GM19452 (cell line): ENCODE measurements at regions not wholly inside any gene's neighbourhood (a gene's known extent, or its start where the extent isn't known, plus 50 kb on each side); places are given as distances from the start of the nearest gene placed in this dataset.

Experiments
- ATAC-seq: cut with Tn5 transposase; IDR thresholded peaks from one replicate; pipeline ENCODE4 v1.9.1; 2021; ENCODE audit not compliant: unreplicated experiment

GRCh38 chr7:81606078-81606863 lies 163.6 kb downstream of the HGF start:
- no peak for ATAC-seq

- ATAC-seq = no peak
Measured at GRCh38 chr7:81605493-81605892, 164.4 kb downstream of the HGF start.

GRCh38 chr7:81604808-81605174 lies 165.1 kb downstream of the HGF start:
- ATAC-seq = no peak

- no peak for ATAC-seq
Measured at GRCh38 chr7:81604075-81604807, 165.6 kb downstream of the HGF start.

GRCh38 chr7:81600608-81601007 lies 169.2 kb downstream of the HGF start:
- ATAC-seq = no peak

GRCh38 chr7:81598951-81599350 lies 170.9 kb downstream of the HGF start:
- no peak for ATAC-seq

- no peak for ATAC-seq
Measured at GRCh38 chr7:81594767-81595166, 175.1 kb downstream of the HGF start.

GRCh38 chr7:81590131-81590530 lies 179.7 kb downstream of the HGF start:
- no peak for ATAC-seq

GRCh38 chr7:81584667-81585066 lies 185.2 kb downstream of the HGF start:
- ATAC-seq = no peak

GRCh38 chr7:81583882-81584533 lies 185.8 kb downstream of the HGF start:
- ATAC-seq = no peak

- ATAC-seq = no peak
Measured at GRCh38 chr7:81583090-81583489, 186.8 kb downstream of the HGF start.

- ATAC-seq = no peak
Measured at GRCh38 chr7:81577642-81578340, 192.1 kb downstream of the HGF start.

GRCh38 chr7:81574723-81575326 lies 195.0 kb downstream of the HGF start:
- no peak for ATAC-seq

GRCh38 chr7:81573932-81574331 lies 195.9 kb downstream of the HGF start:
- no peak for ATAC-seq

GRCh38 chr7:81573128-81573527 lies 196.7 kb downstream of the HGF start:
- ATAC-seq = no peak

GRCh38 chr7:81562581-81562980 lies 207.3 kb downstream of the HGF start:
- ATAC-seq = no peak

- no peak for ATAC-seq
Measured at GRCh38 chr7:81560708-81561107, 209.1 kb downstream of the HGF start.

GRCh38 chr7:81549484-81550016 lies 220.3 kb downstream of the HGF start:
- ATAC-seq = no peak

GRCh38 chr7:81534996-81535395 lies 234.9 kb downstream of the HGF start:
- ATAC-seq = no peak

GRCh38 chr7:81534446-81534845 lies 235.4 kb downstream of the HGF start:
- ATAC-seq = no peak

- ATAC-seq = no peak
Measured at GRCh38 chr7:81533931-81534330, 235.9 kb downstream of the HGF start.
